ENCODE measurements at regions not wholly inside any gene's neighbourhood (a gene's known extent, or its start where the extent isn't known, plus 50 kb on each side); places are given as distances from the start of the nearest gene placed in this dataset.

DNA sequence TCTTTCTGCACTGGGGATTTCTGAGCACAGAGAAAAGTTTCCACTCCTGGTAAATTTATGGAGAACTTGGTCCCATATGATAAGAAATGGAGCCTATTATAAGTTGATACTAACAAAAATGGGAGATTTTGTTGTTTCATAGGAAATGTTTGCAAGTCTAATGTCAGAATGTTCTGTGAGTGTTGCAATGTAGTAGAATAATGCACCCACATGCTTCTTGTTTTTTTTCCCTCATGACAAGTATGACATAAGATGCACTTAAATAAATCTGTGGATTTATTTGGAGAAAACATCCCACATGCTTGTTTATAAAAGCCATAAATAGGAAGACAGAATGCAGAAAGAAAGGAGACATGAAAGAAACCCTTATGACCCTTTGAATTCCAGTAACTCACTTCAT is 50.8 kb upstream of the KCNJ6 start:
- H3K4me3 ChIP-seq (ENCODE audit: low read length in 2 of 2) = no peak overlapping the region
- H3K36me3 ChIP-seq (ENCODE audit: control insufficient read depth in 2 of 2, insufficient read depth in 2 of 2, low read length in 1 of 2) = no peaks in the 10 kb centered on the region
- H3K9me3 ChIP-seq (ENCODE audit: control insufficient read depth in 2 of 2, insufficient read depth in 1 of 2, low read length in 1 of 2) = no peaks in the 10 kb centered on the region
- no peaks in the 10 kb centered on the region for H3K4me1 ChIP-seq (ENCODE audit: control insufficient read depth in 2 of 2, insufficient read depth in 2 of 2, low read length in 2 of 2)
- no peak overlapping the region for H3K27ac ChIP-seq (ENCODE audit: low read depth in 1 of 2, low read length in 1 of 2)
- no peaks in the 10 kb centered on the region for H3K27me3 ChIP-seq (ENCODE audit: control insufficient read depth in 2 of 2, insufficient read depth in 1 of 2, low read length in 1 of 2)
- no peak for DNase-seq (ENCODE audit: low read depth in 6 of 9, low spot score in 9 of 9)

DNA sequence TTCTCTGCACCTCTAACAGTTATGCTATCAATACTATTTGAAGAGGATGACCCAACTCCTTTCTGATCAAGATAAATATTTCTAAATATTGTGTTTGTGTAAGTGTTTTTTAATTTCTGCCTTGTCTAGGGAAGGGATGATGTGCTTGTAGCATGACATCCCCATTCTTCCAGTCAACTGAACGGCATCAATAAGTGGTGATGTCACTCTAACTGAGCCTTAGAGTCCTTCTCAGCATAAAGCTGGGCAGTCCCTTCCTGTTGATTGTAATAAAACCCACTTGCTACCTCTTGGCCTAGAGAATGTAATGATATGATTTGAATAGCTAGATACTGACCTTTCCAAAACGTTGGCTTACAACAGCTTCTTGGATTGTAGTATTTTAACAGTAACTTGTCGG is 52.5 kb upstream of the KCNJ6 start:
- H3K4me3 ChIP-seq (ENCODE audit: low read length in 2 of 2) = no peak overlapping the region
- no peak overlapping the region for H3K27ac ChIP-seq (ENCODE audit: low read depth in 1 of 2, low read length in 1 of 2)
- WGBS = 94% methylated on average over 3 of the region's 3 CpGs
- H3K36me3 ChIP-seq (ENCODE audit: control insufficient read depth in 2 of 2, insufficient read depth in 2 of 2, low read length in 1 of 2) = no peaks in the 10 kb centered on the region
- no peaks in the 10 kb centered on the region for H3K9me3 ChIP-seq (ENCODE audit: control insufficient read depth in 2 of 2, insufficient read depth in 1 of 2, low read length in 1 of 2)
- DNase-seq (ENCODE audit: low read depth in 6 of 9, low spot score in 9 of 9) = no peak
- H3K4me1 ChIP-seq (ENCODE audit: control insufficient read depth in 2 of 2, insufficient read depth in 2 of 2, low read length in 2 of 2) = no peaks in the 10 kb centered on the region
- H3K27me3 ChIP-seq (ENCODE audit: control insufficient read depth in 2 of 2, insufficient read depth in 1 of 2, low read length in 1 of 2) = no peaks in the 10 kb centered on the region

DNA sequence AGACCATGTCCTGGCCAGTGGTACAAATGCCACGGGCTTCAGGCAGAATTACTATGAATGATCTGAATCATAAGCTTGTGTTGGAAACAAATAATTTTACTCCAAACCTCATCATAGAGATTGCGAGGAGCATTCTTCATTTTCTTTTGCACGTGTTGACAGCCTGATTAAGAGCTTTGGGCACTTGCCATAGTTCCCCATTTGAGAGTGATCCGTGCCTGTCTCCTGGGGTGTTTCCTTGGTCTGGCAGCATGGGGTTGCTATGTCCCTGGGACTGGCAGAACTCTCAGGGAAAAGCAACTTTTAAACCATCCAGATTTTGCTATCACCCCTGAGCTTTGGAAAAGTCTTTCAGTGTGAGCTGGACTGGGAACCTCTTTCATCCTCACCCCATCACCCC is 54.3 kb upstream of the KCNJ6 start:
- no peaks in the 10 kb centered on the region for H3K27me3 ChIP-seq (ENCODE audit: control insufficient read depth in 2 of 2, insufficient read depth in 1 of 2, low read length in 1 of 2)
- no peaks in the 10 kb centered on the region for H3K9me3 ChIP-seq (ENCODE audit: control insufficient read depth in 2 of 2, insufficient read depth in 1 of 2, low read length in 1 of 2)
- no peak overlapping the region for H3K27ac ChIP-seq (ENCODE audit: low read depth in 1 of 2, low read length in 1 of 2)
- H3K36me3 ChIP-seq (ENCODE audit: control insufficient read depth in 2 of 2, insufficient read depth in 2 of 2, low read length in 1 of 2) = no peaks in the 10 kb centered on the region
- no peaks in the 10 kb centered on the region for H3K4me1 ChIP-seq (ENCODE audit: control insufficient read depth in 2 of 2, insufficient read depth in 2 of 2, low read length in 2 of 2)
- no peak overlapping the region for H3K4me3 ChIP-seq (ENCODE audit: low read length in 2 of 2)
- 52% methylated on average over 4 of the region's 4 CpGs for WGBS
- no peak for DNase-seq (ENCODE audit: low read depth in 6 of 9, low spot score in 9 of 9)

DNA sequence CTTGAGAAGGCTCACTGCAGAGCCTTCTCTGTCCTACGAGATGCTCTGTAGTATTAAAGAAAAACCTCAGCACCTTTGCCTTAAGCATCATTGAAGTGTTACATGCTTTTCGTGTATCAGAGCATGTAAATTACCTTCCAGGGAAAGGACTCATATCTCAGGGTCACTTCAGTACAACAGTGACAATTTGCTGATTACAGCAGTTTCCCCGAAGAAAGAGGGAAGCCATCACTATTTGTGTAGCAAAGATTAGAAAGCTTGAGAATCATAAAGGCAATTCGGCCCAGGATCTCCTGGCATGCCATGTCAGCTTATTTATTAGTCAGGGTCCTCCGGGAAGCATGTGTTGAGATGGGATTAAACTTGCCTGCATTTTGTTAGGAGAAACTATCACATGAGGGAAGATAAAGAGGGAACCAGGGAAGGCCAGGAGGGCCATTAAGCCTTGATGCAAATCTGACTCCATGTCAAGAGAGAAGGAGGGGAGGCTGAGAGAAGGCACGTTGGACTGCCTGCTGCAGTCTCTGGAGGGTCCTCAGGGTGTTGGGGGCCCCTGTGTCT is 55.2 kb upstream of the KCNJ6 start:
- H3K4me3 ChIP-seq (ENCODE audit: low read length in 2 of 2) = no peak overlapping the region
- 84% methylated on average over 6 of the region's 6 CpGs for WGBS
- H3K4me1 ChIP-seq (ENCODE audit: control insufficient read depth in 2 of 2, insufficient read depth in 2 of 2, low read length in 2 of 2) = no peaks in the 10 kb centered on the region
- H3K9me3 ChIP-seq (ENCODE audit: control insufficient read depth in 2 of 2, insufficient read depth in 1 of 2, low read length in 1 of 2) = no peaks in the 10 kb centered on the region
- no peaks in the 10 kb centered on the region for H3K36me3 ChIP-seq (ENCODE audit: control insufficient read depth in 2 of 2, insufficient read depth in 2 of 2, low read length in 1 of 2)
- no peak for DNase-seq (ENCODE audit: low read depth in 6 of 9, low spot score in 9 of 9)
- no peaks in the 10 kb centered on the region for H3K27me3 ChIP-seq (ENCODE audit: control insufficient read depth in 2 of 2, insufficient read depth in 1 of 2, low read length in 1 of 2)
- no peak overlapping the region for H3K27ac ChIP-seq (ENCODE audit: low read depth in 1 of 2, low read length in 1 of 2)

DNA sequence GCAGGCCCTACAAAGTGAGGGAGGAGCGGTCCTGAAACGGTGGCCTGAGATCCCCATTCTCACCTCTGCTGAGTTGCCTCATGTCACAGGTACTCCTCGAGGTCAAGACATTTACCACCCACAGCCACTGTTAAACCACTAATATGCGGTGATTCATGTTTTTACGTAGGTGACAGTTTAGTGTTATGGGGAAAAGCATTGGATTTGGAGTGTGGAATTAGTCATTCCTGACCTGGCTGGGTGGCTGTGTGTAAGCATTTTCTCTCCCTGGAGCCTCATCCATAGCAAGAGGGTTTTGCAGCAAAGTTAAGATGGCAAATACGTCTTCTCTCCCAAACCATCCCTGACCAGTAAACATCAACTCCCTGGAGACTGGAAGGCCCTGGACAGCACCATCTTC is 57.8 kb upstream of the KCNJ6 start:
- WGBS = 91% methylated on average over 6 of the region's 6 CpGs
- Histone ChIP-seq H3K27ac (ENCODE audit: low read depth in 1 of 2, low read length in 1 of 2) (no peak overlapping the region), H3K36me3 (ENCODE audit: control insufficient read depth in 2 of 2, insufficient read depth in 2 of 2, low read length in 1 of 2) (no peaks in the 10 kb centered on the region), H3K4me1 (ENCODE audit: control insufficient read depth in 2 of 2, insufficient read depth in 2 of 2, low read length in 2 of 2) (no peaks in the 10 kb centered on the region), H3K27me3 (ENCODE audit: control insufficient read depth in 2 of 2, insufficient read depth in 1 of 2, low read length in 1 of 2) (no peaks in the 10 kb centered on the region), H3K9me3 (ENCODE audit: control insufficient read depth in 2 of 2, insufficient read depth in 1 of 2, low read length in 1 of 2) (no peaks in the 10 kb centered on the region), H3K4me3 (ENCODE audit: low read length in 2 of 2) (no peak overlapping the region)
- no peak for DNase-seq (ENCODE audit: low read depth in 6 of 9, low spot score in 9 of 9)

DNA sequence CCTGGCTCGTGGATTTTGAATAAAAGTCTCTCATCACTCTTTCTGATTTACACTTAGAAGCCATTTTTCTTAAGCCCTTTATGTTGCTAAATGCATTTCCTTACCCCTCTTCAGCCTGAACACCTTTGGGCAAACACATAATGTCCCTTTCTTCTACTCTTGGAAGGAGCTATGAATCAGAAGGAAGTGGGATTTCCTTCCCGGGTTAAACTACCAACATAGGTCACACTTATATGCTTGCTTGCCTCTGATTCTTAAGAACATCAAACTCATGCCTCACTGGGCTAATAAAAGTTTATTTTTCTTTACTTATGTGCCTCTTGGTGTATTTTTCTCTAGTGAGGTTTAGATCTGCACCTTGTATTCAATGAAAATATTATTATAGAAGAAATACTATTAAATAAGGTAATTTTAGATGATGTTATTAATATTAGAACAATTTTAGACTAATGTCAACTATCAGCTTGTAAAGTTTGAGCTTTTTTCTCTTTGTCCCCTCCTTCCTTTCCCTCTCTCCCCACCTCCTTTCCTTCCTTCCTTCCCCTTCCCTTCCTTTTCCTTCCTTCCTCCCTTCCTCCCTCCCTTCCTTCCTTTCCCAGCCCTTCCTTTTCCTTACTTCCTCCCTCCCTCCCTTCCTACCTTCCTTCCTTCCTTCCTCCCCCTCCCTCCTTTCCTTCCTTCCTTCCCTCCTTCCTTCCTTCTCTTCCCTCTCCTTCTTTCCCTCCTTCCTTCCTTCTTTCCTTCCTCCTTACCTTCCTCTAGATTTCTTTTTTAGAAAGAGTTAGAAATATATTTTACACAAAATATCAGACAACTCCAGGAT is 66.5 kb upstream of the KCNJ6 start:
- no peak for DNase-seq (ENCODE audit: low read depth in 6 of 9, low spot score in 9 of 9)
- H3K36me3 ChIP-seq (ENCODE audit: control insufficient read depth in 2 of 2, insufficient read depth in 2 of 2, low read length in 1 of 2) = no peaks in the 10 kb centered on the region
- H3K27me3 ChIP-seq (ENCODE audit: control insufficient read depth in 2 of 2, insufficient read depth in 1 of 2, low read length in 1 of 2) = no peaks in the 10 kb centered on the region
- no peak overlapping the region for H3K27ac ChIP-seq (ENCODE audit: low read depth in 1 of 2, low read length in 1 of 2)
- H3K4me3 ChIP-seq (ENCODE audit: low read length in 2 of 2) = no peak overlapping the region
- H3K9me3 ChIP-seq (ENCODE audit: control insufficient read depth in 2 of 2, insufficient read depth in 1 of 2, low read length in 1 of 2) = no peaks in the 10 kb centered on the region
- WGBS = 95% methylated on average over 2 of the region's 2 CpGs
- no peaks in the 10 kb centered on the region for H3K4me1 ChIP-seq (ENCODE audit: control insufficient read depth in 2 of 2, insufficient read depth in 2 of 2, low read length in 2 of 2)

DNA sequence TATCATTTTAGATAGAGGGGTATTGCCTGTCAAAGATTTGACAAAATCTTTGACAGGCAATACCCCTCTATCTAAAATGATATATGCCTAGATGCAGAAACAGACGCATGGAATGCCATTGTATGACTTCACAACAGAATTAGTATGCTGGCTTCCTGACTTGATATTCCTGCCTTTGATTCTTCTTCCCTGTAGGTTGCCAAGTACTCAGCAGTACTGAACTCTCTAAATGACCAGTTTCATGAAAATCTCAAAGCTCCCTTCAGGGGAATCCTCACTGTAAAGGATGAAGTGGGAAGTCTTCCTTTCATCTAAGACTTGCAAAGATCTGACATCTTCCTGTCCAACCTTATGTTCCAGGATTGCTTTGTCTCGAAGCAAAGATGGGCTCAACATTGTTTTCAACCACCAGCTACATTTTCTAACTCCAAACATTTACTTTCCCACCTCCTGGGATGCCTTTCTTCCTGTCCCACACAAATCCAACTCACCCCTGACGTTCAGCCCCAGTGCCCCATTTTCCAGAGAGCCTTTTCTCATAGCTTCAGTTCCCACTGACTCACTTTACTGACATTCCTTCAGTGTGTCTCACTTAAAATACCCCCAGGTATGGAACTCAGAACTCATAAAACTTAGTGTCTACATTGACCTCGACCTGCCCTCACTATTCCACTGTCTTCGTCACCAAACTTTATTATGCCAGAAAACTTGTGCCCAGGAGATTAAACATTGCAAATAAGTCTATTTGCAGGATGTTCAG is 67.3 kb upstream of the KCNJ6 start:
- no peaks in the 10 kb centered on the region for H3K27me3 ChIP-seq (ENCODE audit: control insufficient read depth in 2 of 2, insufficient read depth in 1 of 2, low read length in 1 of 2)
- H3K4me3 ChIP-seq (ENCODE audit: low read length in 2 of 2) = no peak overlapping the region
- no peak overlapping the region for H3K27ac ChIP-seq (ENCODE audit: low read depth in 1 of 2, low read length in 1 of 2)
- no peaks in the 10 kb centered on the region for H3K4me1 ChIP-seq (ENCODE audit: control insufficient read depth in 2 of 2, insufficient read depth in 2 of 2, low read length in 2 of 2)
- H3K36me3 ChIP-seq (ENCODE audit: control insufficient read depth in 2 of 2, insufficient read depth in 2 of 2, low read length in 1 of 2) = no peaks in the 10 kb centered on the region
- 66% methylated on average over 5 of the region's 5 CpGs for WGBS
- H3K9me3 ChIP-seq (ENCODE audit: control insufficient read depth in 2 of 2, insufficient read depth in 1 of 2, low read length in 1 of 2) = no peaks in the 10 kb centered on the region
- no peak for DNase-seq (ENCODE audit: low read depth in 6 of 9, low spot score in 9 of 9)

DNA sequence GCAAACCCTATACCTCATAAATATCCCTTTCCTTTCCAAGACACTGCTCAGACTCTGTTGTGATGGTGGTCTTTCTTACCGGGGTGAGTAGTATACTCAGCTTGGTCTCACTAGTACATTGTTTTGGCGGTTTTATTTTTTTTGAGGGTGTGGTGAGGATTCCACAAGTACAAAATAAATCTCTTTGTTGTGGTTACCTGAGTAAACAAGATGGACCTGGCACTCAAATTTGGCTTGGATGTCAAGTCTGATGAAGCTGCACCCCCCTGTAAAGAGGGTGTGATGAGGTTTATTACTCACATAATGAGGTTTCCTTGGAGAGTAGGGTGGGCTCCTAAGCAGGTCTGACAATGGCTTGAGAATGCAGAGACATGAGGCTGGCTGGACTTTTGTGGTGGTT is 68.2 kb upstream of the KCNJ6 start:
- DNase-seq (ENCODE audit: low read depth in 6 of 9, low spot score in 9 of 9) = no peak
- WGBS = 94% methylated on average over 2 of the region's 2 CpGs
- Histone ChIP-seq H3K36me3 (ENCODE audit: control insufficient read depth in 2 of 2, insufficient read depth in 2 of 2, low read length in 1 of 2) (no peaks in the 10 kb centered on the region), H3K4me3 (ENCODE audit: low read length in 2 of 2) (no peak overlapping the region), H3K27ac (ENCODE audit: low read depth in 1 of 2, low read length in 1 of 2) (no peak overlapping the region), H3K9me3 (ENCODE audit: control insufficient read depth in 2 of 2, insufficient read depth in 1 of 2, low read length in 1 of 2) (no peaks in the 10 kb centered on the region), H3K4me1 (ENCODE audit: control insufficient read depth in 2 of 2, insufficient read depth in 2 of 2, low read length in 2 of 2) (no peaks in the 10 kb centered on the region), H3K27me3 (ENCODE audit: control insufficient read depth in 2 of 2, insufficient read depth in 1 of 2, low read length in 1 of 2) (no peaks in the 10 kb centered on the region)

DNA sequence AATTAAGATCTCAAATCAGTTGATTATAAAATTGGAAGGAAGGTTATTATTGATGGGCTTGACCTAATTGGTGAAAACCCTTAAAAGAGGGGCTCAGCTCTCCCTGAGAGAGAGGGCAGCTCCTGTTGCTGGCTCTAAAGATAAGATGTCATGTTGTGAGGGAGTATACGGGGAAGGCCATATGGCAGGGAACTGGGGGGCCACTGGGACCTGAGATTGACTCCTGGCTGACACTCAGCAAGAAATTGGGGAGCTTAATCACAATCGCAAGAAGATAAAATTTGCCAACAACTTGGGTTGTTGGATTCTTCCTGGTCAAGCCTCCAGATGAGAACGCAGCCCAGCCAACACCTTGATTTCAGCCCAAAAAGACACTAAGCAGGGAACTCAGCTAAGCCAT is 69.7 kb upstream of the KCNJ6 start:
- no peak overlapping the region for H3K4me3 ChIP-seq (ENCODE audit: low read length in 2 of 2)
- no peaks in the 10 kb centered on the region for H3K27me3 ChIP-seq (ENCODE audit: control insufficient read depth in 2 of 2, insufficient read depth in 1 of 2, low read length in 1 of 2)
- DNase-seq (ENCODE audit: low read depth in 6 of 9, low spot score in 9 of 9) = no peak
- H3K36me3 ChIP-seq (ENCODE audit: control insufficient read depth in 2 of 2, insufficient read depth in 2 of 2, low read length in 1 of 2) = no peaks in the 10 kb centered on the region
- 93% methylated on average over 3 of the region's 3 CpGs for WGBS
- no peak overlapping the region for H3K27ac ChIP-seq (ENCODE audit: low read depth in 1 of 2, low read length in 1 of 2)
- H3K9me3 ChIP-seq (ENCODE audit: control insufficient read depth in 2 of 2, insufficient read depth in 1 of 2, low read length in 1 of 2) = no peaks in the 10 kb centered on the region
- H3K4me1 ChIP-seq (ENCODE audit: control insufficient read depth in 2 of 2, insufficient read depth in 2 of 2, low read length in 2 of 2) = no peaks in the 10 kb centered on the region
